Activated naive CD8-positive, alpha-beta T cell (primary cell): ENCODE measurements at regions not wholly inside any gene's neighbourhood (a gene's known extent, or its start where the extent isn't known, plus 50 kb on each side); places are given as distances from the start of the nearest gene placed in this dataset.

Source experiments
- H3K27ac Mint-ChIP-seq: one replicate; pipeline ENCODE4 v1.8.0; 2021; ENCODE audit warnings: mixed read lengths
- H3K27me3 Mint-ChIP-seq: one replicate; pipeline ENCODE4 v1.8.0; 2021; ENCODE audit warnings: mixed read lengths
- H3K36me3 Mint-ChIP-seq: one replicate; pipeline ENCODE4 v1.8.0; 2021; ENCODE audit warnings: mixed read lengths
- H3K4me1 Mint-ChIP-seq: one replicate; pipeline ENCODE4 v1.8.0; 2021; ENCODE audit warnings: low read depth, mixed read lengths
- H3K4me3 Mint-ChIP-seq: one replicate; pipeline ENCODE4 v1.8.0; 2021; ENCODE audit warnings: mild to moderate bottlenecking, mixed read lengths
- H3K9me3 Mint-ChIP-seq: one replicate; pipeline ENCODE4 v1.8.0; 2021; ENCODE audit warnings: low read depth, mixed read lengths

DNA sequence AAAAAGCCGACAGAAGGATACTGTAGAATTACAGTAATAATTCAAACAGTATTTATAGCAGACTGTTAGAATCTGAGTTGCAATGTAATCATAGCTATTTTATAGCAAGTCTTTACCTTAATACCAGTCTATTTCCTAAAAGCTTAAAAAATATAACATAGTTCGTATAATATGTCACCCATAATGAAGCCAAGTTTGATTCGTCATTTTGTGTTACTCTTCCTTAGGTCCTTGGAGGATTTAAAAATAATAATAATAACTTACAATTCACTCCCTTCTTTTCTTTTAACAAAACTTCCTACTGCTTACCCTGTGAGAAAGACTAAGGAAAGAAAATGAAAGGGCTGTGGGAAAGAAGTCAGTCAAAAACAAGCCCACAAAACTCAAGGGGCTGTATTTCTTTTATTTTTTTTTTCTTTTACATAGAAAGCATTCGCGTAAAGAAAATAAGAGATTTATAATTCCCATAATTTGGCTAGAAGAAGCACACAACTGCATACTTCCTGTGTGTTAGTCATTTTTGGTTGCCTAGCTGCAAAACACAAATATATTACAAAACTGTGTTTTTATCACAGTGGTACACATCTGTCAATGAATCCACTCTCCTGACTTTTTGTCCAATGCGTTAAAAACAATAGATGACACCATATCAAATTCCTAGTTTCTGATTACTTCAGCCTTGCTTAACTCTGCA is 187.2 kb upstream of the CELF2 start:
- Mint-ChIP-seq H3K9me3 (no peaks in the 10 kb centered on the region), H3K4me1 (no peaks in the 10 kb centered on the region), H3K36me3 (no peaks in the 10 kb centered on the region), H3K27ac (no peak overlapping the region), H3K4me3 (no peak overlapping the region), H3K27me3 (peaks cover 6% of the 10 kb centered on the region)

DNA sequence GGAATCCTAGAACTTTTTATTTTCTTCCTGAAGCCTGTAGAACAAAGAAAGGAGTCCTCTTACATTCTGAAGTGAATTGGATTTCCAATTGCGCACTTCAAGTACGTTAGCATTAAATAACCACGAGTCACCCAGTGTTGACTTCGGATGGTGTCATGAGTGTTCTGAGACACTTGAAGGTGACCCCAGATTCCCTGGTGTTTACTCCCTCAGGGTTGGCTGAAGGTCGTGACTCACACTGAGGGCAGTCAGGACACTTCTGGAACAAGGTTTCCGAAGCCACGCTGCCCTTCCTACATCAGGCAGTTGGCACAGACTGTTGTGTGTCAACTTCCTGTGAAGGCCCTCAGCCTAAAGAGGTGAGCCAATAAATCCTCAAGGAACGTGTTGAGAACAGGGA is 186.6 kb upstream of the CELF2 start:
- no peaks in the 10 kb centered on the region for H3K36me3 Mint-ChIP-seq
- H3K4me3 Mint-ChIP-seq: no peak overlapping the region

DNA sequence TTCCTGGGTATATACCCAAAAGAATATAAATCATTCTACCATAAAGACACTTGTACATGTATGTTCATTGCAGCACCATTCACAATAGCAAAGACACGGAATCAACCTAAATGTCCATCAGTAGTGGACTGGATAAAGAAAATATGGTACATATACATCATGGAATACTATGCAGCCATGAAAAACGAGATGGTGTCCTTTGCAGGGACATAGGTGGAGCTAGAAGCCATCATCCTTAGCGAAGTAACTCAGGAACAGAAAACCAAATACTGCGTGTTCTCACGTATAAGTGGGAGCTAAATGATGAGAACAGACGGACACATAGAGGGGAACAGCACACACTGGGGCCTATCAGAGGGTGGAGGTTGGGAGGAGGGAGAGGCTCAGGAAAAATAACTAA is 183.7 kb upstream of the CELF2 start:
- H3K4me3 Mint-ChIP-seq: no peak overlapping the region
- H3K27me3 Mint-ChIP-seq: no peaks in the 10 kb centered on the region
- H3K4me1 Mint-ChIP-seq: no peaks in the 10 kb centered on the region
- H3K9me3 Mint-ChIP-seq: no peaks in the 10 kb centered on the region
- no peak overlapping the region for H3K27ac Mint-ChIP-seq
- H3K36me3 Mint-ChIP-seq: no peaks in the 10 kb centered on the region

More for the DNA sequence above, 186.6 kb upstream of the CELF2 start:
- Mint-ChIP-seq H3K27ac (no peak overlapping the region), H3K9me3 (no peaks in the 10 kb centered on the region), H3K4me1 (no peaks in the 10 kb centered on the region), H3K27me3 (peaks cover 6% of the 10 kb centered on the region)

DNA sequence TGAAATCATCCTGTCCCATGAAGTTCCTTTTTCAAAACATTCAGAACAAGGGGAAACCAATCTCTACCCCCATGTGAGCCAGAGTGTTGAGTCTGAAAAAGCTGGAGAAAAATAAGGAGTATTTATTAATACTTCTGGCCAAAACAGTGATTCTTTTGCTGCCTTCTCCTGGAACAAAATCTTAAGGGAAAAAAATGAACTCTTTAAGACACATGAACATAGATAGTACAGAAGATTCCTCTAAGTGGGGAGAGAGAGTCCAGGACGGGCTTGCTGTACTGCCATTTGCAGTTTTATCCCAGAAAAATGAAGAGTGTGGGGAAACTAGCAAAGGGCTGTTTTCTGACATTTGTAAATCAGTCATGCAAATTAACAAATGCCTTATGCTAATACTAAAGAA is 173.4 kb upstream of the CELF2 start:
- H3K9me3 Mint-ChIP-seq: peaks cover 16% of the 10 kb centered on the region
- H3K4me3 Mint-ChIP-seq: no peak overlapping the region
- H3K27ac Mint-ChIP-seq: no peak overlapping the region
- H3K27me3 Mint-ChIP-seq: peaks cover 8% of the 10 kb centered on the region
- no peaks in the 10 kb centered on the region for H3K36me3 Mint-ChIP-seq
- H3K4me1 Mint-ChIP-seq: no peaks in the 10 kb centered on the region

DNA sequence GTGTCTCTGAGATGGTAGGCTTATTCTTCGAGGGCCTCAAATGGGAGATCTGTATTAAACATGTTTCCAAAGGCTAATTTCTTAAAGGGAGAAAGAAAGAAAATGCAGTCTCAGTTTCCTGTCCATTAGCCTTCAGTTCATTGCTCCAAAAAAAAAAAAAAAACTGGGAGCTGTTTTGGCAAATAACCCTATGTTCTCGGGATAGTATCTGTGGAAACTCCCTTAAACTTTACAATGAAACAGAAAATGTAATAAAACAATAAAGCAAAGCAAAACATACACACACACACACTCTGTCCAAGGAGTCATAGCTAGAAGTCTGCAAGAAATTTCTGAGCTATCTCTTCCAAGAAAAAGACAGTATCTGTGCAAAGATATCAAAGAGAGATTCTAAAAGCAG is 172.5 kb upstream of the CELF2 start:
- no peaks in the 10 kb centered on the region for H3K4me1 Mint-ChIP-seq
- no peaks in the 10 kb centered on the region for H3K36me3 Mint-ChIP-seq
- H3K27ac Mint-ChIP-seq: no peak overlapping the region
- no peak overlapping the region for H3K4me3 Mint-ChIP-seq
- peaks cover 8% of the 10 kb centered on the region for H3K9me3 Mint-ChIP-seq
- peaks cover 11% of the 10 kb centered on the region for H3K27me3 Mint-ChIP-seq

DNA sequence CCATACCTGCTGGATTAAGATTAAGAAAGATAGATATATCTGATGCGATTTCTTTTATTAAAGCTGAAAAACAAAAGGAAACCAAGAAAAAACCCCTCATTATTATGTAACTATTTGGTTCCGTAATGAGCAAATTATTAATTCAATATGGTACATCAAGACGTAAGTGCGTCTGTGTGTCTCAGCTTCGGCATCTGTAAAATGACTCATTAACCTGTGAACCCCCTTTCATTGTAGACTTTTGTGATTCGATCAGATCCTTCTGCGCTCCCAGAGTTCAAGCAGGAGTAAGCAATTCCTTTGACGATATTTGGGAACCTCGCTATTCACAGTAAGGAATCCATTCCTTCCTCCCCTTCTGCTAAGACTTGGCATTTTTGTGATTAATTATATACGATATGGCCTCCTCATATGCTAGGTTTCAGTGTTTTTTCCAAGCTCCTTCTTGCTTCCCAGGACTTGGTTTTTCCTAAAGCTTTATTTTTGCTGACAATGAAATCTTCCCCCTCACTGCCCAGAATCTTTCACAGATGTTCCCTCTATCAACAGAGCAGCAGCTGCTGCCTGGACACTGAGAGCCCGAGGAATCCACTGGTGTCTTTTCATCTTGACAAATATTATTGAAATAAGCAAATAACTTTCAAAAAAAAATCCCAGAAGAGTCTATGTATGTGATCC is 171.7 kb upstream of the CELF2 start:
- Mint-ChIP-seq H3K27ac (no peak overlapping the region), H3K9me3 (peaks cover 5% of the 10 kb centered on the region), H3K4me3 (no peak overlapping the region), H3K36me3 (no peaks in the 10 kb centered on the region), H3K4me1 (no peaks in the 10 kb centered on the region), H3K27me3 (peaks cover 15% of the 10 kb centered on the region)

DNA sequence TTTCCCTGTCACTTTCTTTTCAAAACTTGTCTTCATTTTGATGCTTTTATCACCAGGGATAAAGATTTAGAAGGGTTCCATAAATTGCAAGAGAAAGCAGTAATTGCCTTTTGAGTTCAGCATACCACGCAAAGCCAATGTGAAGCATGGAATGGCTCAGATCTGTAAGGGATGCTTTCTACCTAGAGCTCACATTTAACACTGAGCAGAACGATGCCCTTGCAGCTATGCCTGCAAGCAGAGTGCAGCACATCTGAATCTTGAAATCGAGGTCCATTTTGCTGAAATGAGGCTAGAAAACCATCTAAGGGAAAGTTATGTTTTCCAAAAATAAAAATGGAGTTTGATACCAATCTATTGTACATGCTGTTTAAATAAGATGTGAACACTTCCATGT is 171.2 kb upstream of the CELF2 start:
- H3K27ac Mint-ChIP-seq: no peak overlapping the region
- peaks cover 20% of the 10 kb centered on the region for H3K27me3 Mint-ChIP-seq

DNA sequence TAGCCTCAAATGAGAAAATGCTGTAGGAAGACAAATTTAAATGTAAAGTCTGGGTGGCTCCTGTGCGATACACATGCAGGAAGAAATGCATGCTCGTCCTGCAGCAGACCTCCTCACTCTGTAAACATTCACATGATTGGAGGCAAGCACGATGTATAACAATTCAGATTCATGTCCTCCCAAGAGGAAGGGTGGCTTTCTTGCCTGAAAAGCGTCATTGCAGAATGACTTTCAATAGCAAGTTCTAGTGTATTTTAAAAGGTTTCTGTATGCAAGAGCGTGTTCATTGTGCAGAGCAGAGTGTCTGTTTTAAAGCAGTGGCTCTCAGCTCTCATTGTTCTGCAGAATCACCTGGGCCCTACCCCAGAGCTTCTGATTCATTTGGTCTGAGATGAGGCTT is 170.3 kb upstream of the CELF2 start:
- Mint-ChIP-seq H3K9me3 (no peaks in the 10 kb centered on the region), H3K36me3 (no peaks in the 10 kb centered on the region), H3K27me3 (peaks cover 25% of the 10 kb centered on the region), H3K27ac (no peak overlapping the region), H3K4me1 (no peaks in the 10 kb centered on the region), H3K4me3 (no peak overlapping the region)

More for the DNA sequence above, 171.2 kb upstream of the CELF2 start:
- Mint-ChIP-seq H3K36me3 (no peaks in the 10 kb centered on the region), H3K4me1 (no peaks in the 10 kb centered on the region), H3K4me3 (no peak overlapping the region), H3K9me3 (peaks cover 3% of the 10 kb centered on the region)

DNA sequence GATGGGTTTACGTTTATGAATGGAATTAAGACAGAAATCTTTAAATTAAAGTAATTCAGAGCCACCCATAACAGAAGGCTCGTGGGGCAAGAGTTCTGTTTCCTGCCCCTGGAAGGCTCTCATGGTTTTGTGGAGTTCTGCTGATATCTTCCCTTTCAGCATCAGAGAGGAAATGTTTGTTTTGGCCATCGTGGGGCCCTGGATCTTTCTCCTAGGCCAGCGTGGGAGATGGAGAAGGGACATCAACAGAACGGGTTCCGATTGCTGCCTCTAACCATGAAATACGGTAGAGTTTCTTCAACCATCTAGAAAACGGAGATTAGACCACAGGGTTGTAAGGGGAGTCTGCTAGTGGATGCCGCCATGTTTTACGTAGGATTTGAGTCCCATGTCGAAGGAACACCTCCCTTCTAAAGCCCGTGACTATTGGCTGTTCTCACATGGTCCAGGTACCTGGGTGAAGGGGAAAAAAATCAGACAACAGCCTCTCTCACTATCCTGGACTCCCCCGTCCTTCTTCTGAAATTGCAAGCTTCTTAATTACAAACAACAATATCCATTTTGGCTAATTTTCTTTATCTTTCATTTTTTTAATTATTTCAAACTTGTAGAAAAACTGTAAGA is 169.1 kb upstream of the CELF2 start:
- Mint-ChIP-seq H3K4me1 (no peaks in the 10 kb centered on the region), H3K36me3 (no peaks in the 10 kb centered on the region), H3K9me3 (no peaks in the 10 kb centered on the region), H3K27ac (no peak overlapping the region), H3K4me3 (no peak overlapping the region), H3K27me3 (peaks cover 19% of the 10 kb centered on the region)

DNA sequence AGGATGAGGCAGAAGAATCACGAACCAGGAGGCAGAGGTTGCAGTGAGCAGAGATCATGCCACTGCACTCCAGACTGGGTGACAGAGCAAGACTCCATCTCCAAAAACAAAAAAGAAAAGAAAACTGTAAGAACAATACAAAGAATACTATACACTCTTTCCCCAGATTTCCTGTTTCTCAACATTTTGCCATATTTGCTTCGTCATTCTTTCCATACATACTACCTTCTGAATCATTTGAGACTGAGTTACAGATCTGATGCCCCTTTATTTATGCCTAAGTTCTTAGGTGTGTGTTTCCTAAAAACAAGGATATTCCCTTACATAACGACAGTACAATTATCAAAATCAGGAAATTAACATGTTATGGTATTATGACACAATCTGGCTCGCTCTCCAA is 168.4 kb upstream of the CELF2 start:
- no peak overlapping the region for H3K27ac Mint-ChIP-seq
- H3K27me3 Mint-ChIP-seq: peaks cover 18% of the 10 kb centered on the region
- no peaks in the 10 kb centered on the region for H3K36me3 Mint-ChIP-seq
- H3K4me1 Mint-ChIP-seq: no peaks in the 10 kb centered on the region
- no peak overlapping the region for H3K4me3 Mint-ChIP-seq
- H3K9me3 Mint-ChIP-seq: no peaks in the 10 kb centered on the region

DNA sequence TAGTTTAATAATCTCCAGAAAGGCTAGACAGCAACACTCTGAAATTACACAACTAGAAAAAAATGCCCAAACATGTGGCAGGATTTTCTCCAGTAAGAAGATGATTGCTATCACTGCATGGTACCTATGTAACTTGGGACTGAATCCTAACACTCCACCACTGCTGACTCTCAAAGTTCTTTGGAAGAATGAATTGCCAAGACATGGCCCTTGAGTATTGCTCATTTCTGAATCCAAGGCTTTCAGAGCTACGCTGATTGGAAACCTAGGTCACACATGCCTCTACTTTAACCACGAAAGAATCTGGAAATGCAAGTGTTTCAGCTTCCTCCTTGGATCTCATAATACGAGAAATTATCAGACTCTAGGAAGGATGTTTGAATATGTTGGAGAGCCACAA is 167.5 kb upstream of the CELF2 start:
- Mint-ChIP-seq H3K4me1 (no peaks in the 10 kb centered on the region), H3K9me3 (no peaks in the 10 kb centered on the region), H3K36me3 (no peaks in the 10 kb centered on the region), H3K27ac (no peak overlapping the region), H3K4me3 (no peak overlapping the region), H3K27me3 (peaks cover 19% of the 10 kb centered on the region)

DNA sequence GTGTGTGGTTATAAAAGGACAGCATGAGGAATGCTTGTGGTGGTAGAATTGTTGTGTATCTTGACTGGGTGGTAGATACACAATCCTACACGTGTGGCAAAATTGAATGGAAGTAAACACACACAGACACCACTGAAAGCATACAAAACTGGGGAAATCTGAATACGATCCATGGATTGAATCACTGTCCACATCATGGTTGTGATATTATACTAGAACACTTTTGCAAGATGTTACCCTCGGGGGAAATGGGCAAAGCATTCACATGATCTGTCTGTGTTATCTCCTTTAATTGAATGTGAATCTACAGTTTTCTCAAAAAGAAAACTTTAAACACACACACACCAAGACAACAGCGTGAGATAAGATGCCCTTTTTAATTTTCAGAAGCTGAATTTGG is 165.2 kb upstream of the CELF2 start:
- no peaks in the 10 kb centered on the region for H3K9me3 Mint-ChIP-seq
- H3K27me3 Mint-ChIP-seq: peaks cover 22% of the 10 kb centered on the region
- H3K4me3 Mint-ChIP-seq: no peak overlapping the region
- H3K36me3 Mint-ChIP-seq: no peaks in the 10 kb centered on the region
- no peaks in the 10 kb centered on the region for H3K4me1 Mint-ChIP-seq
- no peak overlapping the region for H3K27ac Mint-ChIP-seq

DNA sequence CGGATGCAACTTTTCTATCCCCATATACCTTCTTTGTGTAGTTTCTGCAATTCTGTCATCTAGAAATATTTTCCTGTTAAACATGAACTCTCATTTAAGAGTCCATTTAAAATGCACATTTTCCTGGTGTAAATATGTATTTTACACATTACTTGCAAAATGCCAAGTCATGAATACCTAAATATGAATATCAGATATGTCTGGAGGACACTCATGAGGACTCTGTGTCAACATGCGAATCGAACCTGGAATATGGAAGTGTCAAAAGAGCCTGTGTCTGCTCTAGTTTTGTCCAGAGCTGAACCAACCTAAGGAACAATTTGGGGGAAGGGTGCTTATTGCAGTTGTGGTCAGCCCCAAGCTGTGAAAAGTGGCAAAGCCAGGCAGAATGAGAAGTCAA is 163.7 kb upstream of the CELF2 start:
- no peaks in the 10 kb centered on the region for H3K9me3 Mint-ChIP-seq

DNA sequence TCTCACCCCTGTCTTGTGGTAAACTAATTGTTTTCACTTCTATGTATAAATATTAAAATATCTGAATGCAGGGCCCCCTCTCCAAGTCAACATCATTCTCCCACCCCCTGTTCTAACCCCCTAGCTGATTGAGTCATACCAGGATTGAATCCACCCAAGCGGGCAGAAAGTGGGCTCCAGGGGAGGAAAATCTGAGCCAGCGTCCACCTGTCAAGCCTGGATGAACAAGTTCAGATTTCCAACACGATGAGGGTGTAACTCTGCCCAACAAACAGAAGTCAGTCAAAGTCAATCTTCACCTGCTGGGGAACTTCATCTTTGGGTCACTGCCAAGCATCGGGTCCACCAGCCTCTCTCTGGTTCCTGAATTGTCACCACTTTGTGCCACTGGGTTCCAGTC is 162.9 kb upstream of the CELF2 start:
- Mint-ChIP-seq H3K4me3 (no peak overlapping the region), H3K4me1 (no peaks in the 10 kb centered on the region), H3K27ac (no peak overlapping the region), H3K9me3 (no peaks in the 10 kb centered on the region), H3K27me3 (peaks cover 19% of the 10 kb centered on the region), H3K36me3 (no peaks in the 10 kb centered on the region)

More for the DNA sequence above, 163.7 kb upstream of the CELF2 start:
- no peak overlapping the region for H3K4me3 Mint-ChIP-seq
- no peak overlapping the region for H3K27ac Mint-ChIP-seq
- peaks cover 22% of the 10 kb centered on the region for H3K27me3 Mint-ChIP-seq
- H3K36me3 Mint-ChIP-seq: no peaks in the 10 kb centered on the region
- H3K4me1 Mint-ChIP-seq: no peaks in the 10 kb centered on the region

DNA sequence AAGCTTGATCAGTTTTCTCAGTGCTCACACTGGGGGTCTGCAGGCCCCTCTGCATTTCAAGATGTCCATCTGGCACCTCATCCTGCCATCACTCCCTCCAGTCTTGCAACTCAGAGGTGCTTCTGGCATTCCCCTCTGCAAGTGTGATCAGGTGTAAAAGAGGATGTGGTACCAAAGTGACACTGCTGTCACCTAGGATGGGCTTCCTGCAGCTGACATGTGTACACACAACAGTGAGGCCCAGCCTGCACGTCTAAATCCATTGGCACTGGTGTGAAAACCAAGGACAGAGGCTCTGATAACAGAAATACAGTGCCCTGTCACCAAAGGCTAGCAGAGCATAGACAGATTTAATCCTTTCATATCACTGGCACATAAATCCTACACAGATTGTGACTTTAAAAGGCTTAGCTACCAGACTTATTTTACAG is 162.5 kb upstream of the CELF2 start:
- H3K4me1 Mint-ChIP-seq: no peaks in the 10 kb centered on the region
- peaks cover 19% of the 10 kb centered on the region for H3K27me3 Mint-ChIP-seq
- no peak overlapping the region for H3K27ac Mint-ChIP-seq
- no peaks in the 10 kb centered on the region for H3K9me3 Mint-ChIP-seq
- H3K36me3 Mint-ChIP-seq: no peaks in the 10 kb centered on the region
- H3K4me3 Mint-ChIP-seq: no peak overlapping the region
